GM18508 (cell line): ENCODE measurements at regions not wholly inside any gene's neighbourhood (a gene's known extent, or its start where the extent isn't known, plus 50 kb on each side); places are given as distances from the start of the nearest gene placed in this dataset.
"Not testable (repeated sequence)": the region's sequence is repeated elsewhere in the genome, so short reads cannot be mapped to it uniquely, and the experiment has no call there.

Source experiments
- ATAC-seq: cut with Tn5 transposase; IDR thresholded peaks from one replicate; pipeline ENCODE4 v1.9.1; 2021; ENCODE audit warnings: moderate number of reproducible peaks; ENCODE audit not compliant: insufficient read depth, unreplicated experiment

DNA sequence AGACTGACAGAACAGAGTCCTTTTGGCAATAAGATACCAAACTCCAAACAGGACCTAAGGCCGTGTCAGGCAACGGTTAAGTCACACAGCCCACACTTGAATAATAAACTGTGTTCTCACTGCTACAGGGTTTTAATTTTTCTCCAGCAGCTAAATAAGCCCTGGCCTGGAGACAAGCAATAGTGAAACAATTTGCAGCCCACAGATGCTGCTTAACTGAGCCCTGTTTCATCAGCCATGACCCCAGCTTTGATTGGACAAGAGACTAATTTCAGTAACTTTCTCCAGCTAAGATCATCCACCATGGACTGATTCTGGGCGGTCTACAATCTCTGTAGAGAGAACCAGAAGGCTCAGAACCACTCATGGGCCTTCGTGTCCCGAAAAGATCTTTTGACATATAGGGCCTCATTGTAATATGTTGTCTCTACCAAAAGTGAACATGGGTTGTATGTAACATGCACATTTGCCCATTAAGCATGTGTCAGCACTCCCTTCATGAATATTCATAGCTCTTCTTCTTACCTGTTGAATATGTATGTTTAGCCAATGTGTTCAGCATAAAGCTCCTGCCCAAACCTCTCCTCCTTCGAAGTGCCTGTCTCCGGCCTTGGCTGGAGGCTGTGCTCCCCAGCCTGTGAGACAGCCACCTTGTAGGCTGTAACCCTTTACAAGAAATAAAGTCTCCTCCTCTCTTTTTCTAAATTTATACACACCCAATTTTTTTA, 223.1 kb upstream of the AKR1E2 start:
- no peak for ATAC-seq

DNA sequence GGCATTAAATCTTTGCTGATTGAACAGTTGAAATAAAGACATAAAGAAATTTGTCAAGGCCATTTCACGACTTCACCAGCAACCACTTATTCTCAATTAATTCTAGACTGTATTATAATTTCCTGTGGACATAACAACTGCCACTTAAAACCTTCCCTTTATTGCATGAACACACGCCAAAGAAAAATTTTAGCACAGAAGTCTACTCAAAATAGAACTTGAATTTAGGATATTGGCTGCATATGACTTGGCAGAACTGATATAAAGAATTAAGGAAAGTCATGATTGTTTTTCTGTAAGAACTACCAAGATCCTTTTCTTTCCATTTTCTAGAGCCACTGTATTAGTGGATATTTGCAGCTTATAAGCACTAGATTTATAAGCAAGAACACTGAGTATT, 226.5 kb upstream of the AKR1E2 start:
- ATAC-seq: no peak

DNA sequence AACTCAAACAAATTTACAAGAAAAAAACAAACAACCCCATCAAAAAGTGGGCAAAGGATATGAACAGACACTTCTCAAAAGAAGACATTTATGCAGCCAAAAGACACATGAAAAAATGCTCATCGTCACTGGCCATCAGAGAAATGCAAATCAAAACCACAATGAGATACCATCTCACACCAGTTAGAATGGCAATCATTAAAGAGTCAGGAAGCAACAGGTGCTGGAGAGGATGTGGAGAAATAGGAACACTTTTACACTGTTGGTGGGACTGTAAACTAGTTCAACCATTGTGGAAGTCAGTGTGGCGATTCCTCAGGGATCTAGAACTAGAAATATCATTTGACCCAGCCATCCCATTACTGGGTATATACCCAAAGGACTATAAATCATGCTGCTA, 228.1 kb upstream of the AKR1E2 start:
- not testable (repeated sequence) for ATAC-seq

DNA sequence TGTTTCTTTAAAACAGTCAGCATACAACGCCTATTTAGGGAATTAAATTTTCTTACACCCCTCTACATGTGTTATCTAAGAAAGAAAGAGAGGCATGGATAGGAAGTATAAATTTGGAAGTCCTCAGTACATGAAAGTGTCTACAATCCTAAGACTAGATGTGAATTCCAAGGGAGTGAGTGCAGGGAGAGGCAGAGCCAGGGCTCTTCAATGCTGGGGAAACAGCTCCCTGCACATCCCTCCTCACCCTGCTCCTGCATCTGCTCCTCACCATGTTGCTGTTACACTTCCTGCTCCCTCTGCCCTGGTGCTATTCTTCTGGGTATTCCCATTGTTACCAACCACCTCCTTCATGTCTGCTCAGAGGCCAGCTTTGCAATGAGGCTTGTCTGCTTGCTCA, 229.1 kb upstream of the AKR1E2 start:
- ATAC-seq: no peak

DNA sequence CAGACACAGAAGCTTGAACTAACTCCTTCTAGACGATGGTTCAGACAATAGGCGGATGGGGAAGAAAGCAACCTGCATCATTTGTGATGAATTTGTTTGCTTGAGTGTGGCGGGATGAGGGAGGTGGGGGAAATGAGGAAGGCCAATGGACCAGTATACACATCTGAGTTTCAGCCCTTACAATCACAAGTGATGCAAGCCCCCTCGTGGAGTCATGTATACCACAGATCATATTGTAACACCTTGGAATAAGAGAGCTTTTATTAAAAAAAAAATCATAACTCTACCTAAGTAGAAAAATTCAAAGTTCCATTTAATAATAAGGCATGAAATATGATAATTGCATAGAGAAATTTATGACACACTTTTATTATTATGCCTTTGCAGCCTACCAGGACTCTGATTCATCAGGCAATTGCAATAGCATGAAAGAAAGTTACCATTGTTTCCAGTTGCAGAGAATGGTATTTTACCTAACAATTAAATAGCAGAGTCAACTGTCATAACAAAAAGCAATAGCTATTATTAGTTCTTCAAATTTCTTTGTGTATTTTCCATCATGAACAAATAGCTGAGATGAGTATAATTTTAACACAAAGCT, 230.2 kb upstream of the AKR1E2 start:
- ATAC-seq: no peak

DNA sequence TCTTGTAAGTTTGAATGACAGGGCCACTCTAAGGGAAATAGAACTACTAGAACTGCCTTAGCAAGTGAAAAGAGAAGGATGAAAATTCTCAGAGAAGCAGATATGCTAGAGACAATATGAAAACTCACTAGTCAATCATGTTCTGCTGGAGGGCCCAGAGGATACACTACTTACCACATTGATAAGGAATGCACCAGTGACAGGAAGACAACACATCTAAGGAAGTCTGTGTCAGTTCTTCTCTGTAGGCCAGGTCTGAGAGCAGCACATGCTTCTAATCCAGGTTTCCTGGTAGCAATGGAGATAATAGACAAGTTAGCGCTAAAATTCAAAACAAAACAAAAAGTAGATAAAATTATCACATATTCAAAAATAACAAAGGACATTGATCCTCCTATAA, 235.2 kb upstream of the AKR1E2 start:
- no peak for ATAC-seq

DNA sequence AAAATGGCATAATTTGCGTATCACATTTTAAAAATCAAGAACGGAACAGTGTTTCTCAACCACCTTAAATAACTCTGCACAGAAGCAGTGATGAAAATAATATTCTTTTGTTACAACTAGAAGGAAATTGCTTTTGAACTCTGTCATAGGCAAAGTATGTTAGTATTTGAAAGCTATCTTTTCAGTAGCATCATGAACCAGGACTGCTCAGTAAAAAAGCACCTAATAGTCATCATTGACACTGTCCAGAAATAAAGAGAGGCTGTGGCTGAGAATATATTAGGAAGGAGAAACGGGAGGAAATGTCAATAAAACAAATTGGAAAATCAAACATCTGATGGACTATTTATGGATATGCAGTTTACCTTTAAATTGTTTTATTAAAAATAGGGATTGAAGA, 237.2 kb upstream of the AKR1E2 start:
- ATAC-seq: no peak

DNA sequence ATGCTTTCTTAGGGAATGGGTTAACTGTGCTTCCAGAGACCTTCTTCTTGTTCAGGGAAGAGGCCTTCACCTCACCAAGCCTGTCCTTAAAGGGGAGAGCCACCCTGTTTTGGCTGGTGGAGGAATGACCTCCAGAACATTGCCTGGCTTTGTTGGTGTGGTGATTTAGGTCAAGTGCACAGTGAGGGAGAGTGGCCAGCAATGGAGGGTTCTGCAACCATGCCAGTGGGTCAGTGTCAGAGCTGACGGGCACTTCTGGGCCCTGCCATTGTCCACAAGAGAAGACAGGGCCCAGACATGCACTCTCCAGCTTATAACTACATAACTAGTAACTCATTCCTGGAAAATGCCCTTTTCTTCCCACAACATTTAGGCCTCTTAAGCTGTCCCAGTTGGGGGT, 238.5 kb upstream of the AKR1E2 start:
- no peak for ATAC-seq

DNA sequence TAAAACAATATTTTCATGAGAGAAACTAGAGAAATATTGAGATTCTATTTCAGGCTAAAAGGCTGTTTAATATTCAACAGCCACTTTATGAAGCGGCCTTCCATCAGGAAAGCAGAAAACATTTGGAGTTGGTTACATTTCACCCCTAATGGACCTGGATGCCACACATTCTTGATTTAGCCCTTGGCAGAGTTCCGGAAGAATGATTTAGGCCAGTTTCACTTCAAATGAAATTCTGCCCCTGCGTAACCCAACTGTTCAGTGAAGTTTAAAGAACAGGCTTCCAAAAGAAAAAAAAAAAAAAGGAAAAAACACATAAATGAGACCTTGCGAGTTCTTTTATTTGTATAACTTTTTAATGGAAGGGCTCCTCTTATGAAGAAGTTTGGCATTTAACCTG, 239.2 kb upstream of the AKR1E2 start:
- no peak for ATAC-seq

DNA sequence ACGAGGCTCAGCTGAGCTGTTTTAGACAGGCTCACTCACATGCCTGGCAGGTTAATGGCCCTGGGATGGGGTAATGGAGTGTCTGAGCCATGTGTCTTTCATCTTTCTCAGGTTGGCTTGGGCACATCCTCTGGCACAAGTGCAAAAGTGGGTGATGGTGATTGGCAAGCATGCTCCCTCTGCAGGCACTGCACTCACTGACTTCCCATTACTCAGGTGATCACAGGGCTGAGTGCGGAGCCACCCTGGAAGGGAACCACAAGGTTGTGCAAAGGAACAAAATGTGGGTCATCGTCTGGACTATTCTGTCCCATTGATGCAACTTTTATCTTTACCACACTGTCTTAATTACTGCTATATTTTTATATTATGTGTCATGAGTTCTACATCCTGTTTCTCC, 244.1 kb upstream of the AKR1E2 start:
- ATAC-seq: no peak

DNA sequence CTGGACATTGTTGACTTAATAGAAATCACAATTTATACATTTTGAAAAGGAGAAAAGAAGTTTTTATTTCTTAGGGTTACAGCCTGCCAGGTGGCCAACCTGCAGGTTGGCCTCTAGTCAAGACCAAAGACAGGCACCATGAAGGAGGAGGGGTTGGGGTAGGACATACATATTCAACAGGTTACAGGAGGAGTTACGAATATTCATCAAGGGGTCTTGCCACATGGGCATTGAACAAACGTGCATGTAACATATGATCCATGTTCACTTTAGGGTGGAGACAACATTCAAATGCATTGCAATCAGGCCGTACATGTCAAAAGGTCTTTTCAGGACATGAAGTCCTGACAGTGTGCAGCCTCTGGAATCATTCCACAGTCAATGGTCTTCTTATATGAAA, 246.2 kb upstream of the AKR1E2 start:
- no peak for ATAC-seq

DNA sequence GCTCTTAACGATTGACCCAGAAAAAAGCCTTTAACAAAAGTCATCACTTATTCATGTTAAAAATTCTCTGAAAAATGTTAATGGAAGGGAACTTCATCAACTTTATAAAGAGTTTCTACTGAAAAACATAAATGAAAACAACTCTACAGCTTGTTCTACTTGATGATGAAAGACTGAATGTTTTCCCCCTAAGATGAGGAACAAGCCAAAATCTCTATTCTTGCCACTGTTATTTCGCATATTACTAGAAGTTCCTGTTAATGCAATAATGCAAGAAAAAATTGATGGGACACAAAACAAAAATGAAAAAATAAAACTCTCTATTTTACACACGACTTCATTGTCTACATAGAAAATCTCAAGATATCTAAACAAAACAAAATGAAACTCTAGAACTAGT, 249.8 kb upstream of the AKR1E2 start:
- ATAC-seq: no peak

DNA sequence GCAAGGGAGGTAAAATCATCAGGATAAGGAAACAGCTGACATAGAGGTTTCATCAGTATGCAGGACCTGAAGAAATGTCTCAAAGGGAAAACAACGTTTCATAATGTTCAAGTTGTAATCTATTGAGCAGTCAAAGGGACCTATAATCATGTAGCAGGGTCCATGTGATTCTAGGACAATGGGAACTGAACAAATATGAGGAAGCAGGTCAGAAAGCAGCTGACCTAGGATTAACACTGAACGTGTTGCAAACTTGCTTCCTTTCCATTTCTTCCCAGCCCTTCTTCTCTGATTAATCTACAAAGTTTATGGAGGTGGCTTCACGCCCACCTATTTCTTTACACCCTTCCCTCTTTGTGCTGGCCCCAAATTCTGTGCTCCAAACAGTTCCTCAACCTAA, 256.9 kb upstream of the AKR1E2 start:
- no peak for ATAC-seq

DNA sequence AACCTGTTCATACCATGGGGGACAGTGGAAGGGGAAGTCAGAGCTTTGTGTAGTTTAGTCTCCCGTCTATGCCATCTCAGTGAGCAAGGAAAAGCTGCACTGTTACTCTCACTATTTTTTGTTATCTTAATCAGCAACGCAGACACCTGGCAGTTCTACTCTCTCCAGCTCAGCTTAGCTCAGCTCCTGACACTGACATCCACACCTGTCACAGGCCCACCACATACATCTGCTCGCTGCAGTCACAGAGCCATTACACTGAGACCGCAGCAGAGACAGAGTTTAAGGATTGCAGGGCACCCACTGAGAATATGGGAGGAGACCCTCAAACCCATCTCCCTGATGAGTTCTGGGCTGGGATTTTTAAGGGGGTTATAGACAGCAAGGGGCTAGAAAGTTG, 257.3 kb upstream of the AKR1E2 start:
- ATAC-seq: no peak

DNA sequence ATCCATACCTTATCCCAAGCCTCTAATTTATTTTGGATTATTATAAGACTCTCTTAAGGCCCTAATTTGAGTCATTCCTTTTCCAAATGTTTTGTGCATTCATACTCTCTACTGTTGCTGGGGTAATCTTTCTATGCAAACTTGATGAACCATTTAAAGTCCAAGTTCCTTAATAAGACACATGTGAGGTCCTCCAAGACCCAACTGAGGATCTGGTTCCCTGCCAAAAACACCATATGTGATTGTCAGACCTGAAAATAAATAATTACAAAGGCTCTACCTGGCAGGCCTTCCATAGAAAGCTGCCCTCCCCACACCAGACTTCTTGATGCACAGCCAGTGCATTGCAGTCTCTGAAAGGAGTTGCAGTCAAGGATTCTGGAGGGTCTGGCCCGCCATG, 257.9 kb upstream of the AKR1E2 start:
- no peak for ATAC-seq

DNA sequence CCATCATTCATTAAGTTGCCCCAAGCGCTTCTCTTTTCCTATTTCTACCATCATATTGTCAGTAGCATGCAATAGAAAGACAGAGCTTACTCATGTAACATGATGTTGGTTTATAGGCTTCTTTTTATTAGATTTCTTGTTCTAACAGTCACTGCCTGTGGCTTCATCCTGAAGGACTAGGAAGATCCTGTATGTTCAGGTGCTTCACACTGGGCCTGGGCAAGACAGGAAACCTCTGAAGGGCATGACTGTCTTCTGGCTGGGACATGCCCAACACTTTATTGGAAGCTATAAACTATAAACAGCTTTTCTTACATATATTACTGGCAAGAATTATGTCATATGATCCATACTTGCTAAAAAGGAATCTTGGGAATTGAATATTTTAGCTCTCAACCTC, 258.4 kb upstream of the AKR1E2 start:
- ATAC-seq: no peak

DNA sequence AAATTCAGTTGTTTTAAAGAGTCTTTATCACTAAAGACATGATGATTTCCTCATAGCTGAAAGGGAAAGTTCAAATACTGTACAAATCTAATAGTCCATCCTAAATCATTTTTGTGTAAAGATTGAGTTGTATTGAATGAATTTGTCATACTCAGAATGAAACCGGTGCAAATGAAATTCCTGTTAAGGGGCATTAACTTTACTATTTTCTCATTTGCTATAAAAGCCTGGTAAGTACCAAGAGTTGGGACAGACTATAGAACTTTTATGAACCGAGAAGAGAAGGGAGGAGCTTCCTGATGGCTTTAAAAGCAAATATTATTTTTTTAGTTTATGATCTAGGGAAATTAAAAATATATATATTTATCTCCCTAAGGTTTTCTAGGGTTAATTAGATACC, 260.0 kb upstream of the AKR1E2 start:
- no peak for ATAC-seq

DNA sequence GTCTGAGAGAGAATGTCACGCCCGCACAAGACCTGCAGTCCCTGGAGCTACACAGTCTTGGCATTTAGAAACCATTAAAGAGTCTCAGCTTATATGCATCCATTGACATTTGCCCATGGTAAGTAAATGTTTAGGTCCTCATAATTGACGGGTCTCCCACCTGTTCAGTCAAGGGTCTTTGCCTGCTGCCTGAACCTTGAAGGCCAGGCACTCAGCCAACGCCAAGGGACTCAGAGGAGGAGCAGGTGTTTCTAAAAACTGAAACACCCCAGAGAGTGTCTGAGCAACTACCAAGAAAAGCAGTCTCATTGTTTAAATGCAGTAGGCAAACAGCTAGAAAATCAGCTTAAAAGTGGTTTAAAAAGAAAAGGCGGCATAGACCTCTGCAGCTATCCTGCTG, 264.7 kb upstream of the AKR1E2 start:
- no peak for ATAC-seq

DNA sequence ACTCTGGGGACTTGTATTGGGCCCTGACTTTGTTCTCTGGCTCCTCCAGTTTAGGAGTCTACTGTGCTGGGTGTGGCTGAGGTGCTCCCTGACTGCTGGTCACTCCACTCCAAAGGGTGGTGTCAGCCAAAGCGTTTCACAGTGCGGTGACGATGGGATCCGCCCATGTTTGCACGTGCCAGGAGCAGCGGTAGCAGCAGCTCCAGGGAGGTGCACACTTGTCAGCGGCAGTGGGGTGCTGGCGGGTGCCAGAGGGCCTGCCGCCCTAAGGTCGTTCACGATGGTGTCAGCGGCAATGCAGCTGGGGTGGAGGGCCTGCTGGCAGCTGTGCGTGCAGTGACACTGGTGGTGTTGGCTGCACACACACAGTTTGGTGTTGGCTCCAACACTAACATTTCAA, 268.5 kb upstream of the AKR1E2 start:
- ATAC-seq: no peak

DNA sequence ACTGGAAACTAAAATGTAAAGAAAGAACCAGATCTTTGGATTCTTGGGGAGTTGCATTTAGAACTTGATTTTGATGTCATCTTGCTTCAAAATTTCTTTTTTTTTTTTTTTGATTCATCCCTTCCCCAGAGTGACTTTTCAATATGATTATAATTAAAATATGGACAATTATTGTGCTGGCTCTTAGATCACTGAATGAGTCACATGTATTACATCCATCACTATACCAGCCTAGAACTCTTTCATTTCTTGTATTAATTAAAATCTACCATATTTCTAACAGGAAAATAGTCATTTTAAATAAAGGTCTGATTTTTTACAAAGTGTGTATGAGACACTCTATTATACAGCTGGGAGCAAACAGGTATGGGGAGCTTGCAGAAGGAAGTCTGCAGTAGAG, 269.5 kb upstream of the AKR1E2 start:
- no peak for ATAC-seq

DNA sequence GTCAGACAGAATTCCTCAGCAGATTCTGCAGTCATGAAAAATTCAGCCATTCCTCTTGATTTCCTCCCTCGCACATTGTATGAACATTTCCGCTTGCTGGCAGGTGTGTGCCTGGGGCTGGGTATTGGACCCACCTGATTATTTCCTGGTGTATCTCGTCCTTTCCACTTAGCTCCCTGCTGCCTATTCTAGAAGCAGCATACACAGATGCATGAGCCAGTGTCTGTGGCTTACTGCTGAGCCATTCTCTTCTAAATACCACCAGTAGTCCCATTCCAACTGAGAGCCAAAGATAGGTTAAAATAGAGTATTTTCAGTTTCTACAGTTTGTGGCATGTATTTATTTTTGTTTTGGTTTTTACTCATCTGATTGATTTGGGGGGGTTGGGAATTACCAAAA, 270.1 kb upstream of the AKR1E2 start:
- ATAC-seq: no peak

DNA sequence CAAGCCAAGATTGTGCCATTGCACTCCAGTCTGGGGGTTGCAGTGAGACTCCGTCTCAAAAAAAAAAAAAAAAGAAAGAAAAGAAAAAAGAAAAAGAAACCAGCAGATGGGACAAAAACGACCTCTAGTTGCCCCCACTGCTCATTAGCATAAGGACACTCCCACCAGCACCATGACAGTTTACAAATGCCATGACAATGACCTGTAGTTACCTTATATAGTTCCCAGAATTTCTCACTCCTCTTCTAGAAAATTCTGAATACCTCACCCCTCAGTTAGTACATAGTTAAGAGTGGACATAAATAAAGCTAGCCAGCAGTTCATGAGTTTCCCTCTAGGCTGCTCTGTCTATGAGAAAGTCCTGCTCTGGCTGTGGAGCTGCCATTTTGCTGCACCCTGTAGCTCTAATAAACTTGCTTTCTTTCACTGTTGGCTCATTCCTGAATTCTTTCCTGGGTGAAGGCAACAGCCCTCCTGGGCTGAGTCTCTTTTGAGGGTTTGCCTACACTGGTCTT, 276.8 kb upstream of the AKR1E2 start:
- ATAC-seq: no peak
